Activated naive CD4-positive, alpha-beta T cell treated with anti-CD3 and anti-CD28 coated beads for 36 hours (primary cell): ENCODE measurements at regions not wholly inside any gene's neighbourhood (a gene's known extent, or its start where the extent isn't known, plus 50 kb on each side); places are given as distances from the start of the nearest gene placed in this dataset.

Experiments
- CTCF ChIA-PET: fragments of 350-600 bp; sonication (Branson Sonifier 250); formaldehyde crosslinking; loops from one replicate; lab custom pipeline; 2021; ENCODE audit warnings: antibody characterized with exemption; lab: Charles Lee
- DNase-seq: peaks from one replicate; pipeline ENCODE4 v3.0.0-alpha.2; 2020
- H3K27ac Mint-ChIP-seq: one replicate; pipeline ENCODE4 v1.8.0; 2021; ENCODE audit warnings: mild to moderate bottlenecking, mixed read lengths
- H3K27me3 Mint-ChIP-seq: one replicate; pipeline ENCODE4 v1.8.0; 2021; ENCODE audit warnings: low read depth, mixed read lengths
- H3K36me3 Mint-ChIP-seq: one replicate; pipeline ENCODE4 v1.8.0; 2021; ENCODE audit warnings: low read depth, mixed read lengths
- H3K4me1 Mint-ChIP-seq: one replicate; pipeline ENCODE4 v1.8.0; 2021; ENCODE audit warnings: low read depth, mixed read lengths
- H3K4me3 Mint-ChIP-seq: one replicate; pipeline ENCODE4 v1.8.0; 2021; ENCODE audit warnings: mild to moderate bottlenecking, moderate library complexity, mixed read lengths
- H3K9me3 Mint-ChIP-seq: one replicate; pipeline ENCODE4 v1.8.0; 2021; ENCODE audit warnings: mixed read lengths
- intact Hi-C: fragments of 100-400 bp; cut with micrococcal nuclease; formaldehyde crosslinking; loops from one replicate; pipeline ENCODE4 v1.15.1; 2023

GRCh38 chr3:154542837-154543236 is 112.8 kb upstream of the GPR149 start:
- CTCF ChIA-PET = no interaction called here
- intact Hi-C loops = no loop called here
- Mint-ChIP-seq H3K4me1 (no peaks in the 10 kb centered on the region), H3K27me3 (no peaks in the 10 kb centered on the region), H3K27ac (no peak overlapping the region), H3K9me3 (no peaks in the 10 kb centered on the region), H3K36me3 (no peaks in the 10 kb centered on the region), H3K4me3 (no peak overlapping the region)
- no peak for DNase-seq

- H3K9me3 Mint-ChIP-seq = peaks cover under 1% of the 10 kb centered on the region
- no peak overlapping the region for H3K4me3 Mint-ChIP-seq
- no peaks in the 10 kb centered on the region for H3K36me3 Mint-ChIP-seq
- CTCF ChIA-PET = no interaction called here
- intact Hi-C loops = no loop called here
- H3K4me1 Mint-ChIP-seq = no peaks in the 10 kb centered on the region
- no peak for DNase-seq
- peaks cover 2% of the 10 kb centered on the region for H3K27me3 Mint-ChIP-seq
- no peak overlapping the region for H3K27ac Mint-ChIP-seq
Measured at GRCh38 chr3:154540950-154541604, 111.1 kb upstream of the GPR149 start.

- no peak overlapping the region for H3K27ac Mint-ChIP-seq
- H3K9me3 Mint-ChIP-seq = peaks cover 3% of the 10 kb centered on the region
- H3K27me3 Mint-ChIP-seq = peaks cover 2% of the 10 kb centered on the region
- H3K4me1 Mint-ChIP-seq = no peaks in the 10 kb centered on the region
- CTCF ChIA-PET = no interaction called here
- no peaks in the 10 kb centered on the region for H3K36me3 Mint-ChIP-seq
- intact Hi-C loops = no loop called here
- DNase-seq = no peak
- no peak overlapping the region for H3K4me3 Mint-ChIP-seq
Measured at GRCh38 chr3:154538566-154539360, 108.8 kb upstream of the GPR149 start.

- H3K27me3 Mint-ChIP-seq = peaks cover 2% of the 10 kb centered on the region
- H3K27ac Mint-ChIP-seq = no peak overlapping the region
- CTCF ChIA-PET = interaction anchor here (0.7 kb wide), 1 partner anchor 339 kb away, joined by 4 read pairs; no protein-coding TSS in a partner anchor
- H3K36me3 Mint-ChIP-seq = no peaks in the 10 kb centered on the region
- no peaks in the 10 kb centered on the region for H3K4me1 Mint-ChIP-seq
- DNase-seq = no peak
- H3K9me3 Mint-ChIP-seq = peaks cover 3% of the 10 kb centered on the region
- H3K4me3 Mint-ChIP-seq = no peak overlapping the region
- intact Hi-C loops = no loop called here
Measured at GRCh38 chr3:154536751-154537150, 106.8 kb upstream of the GPR149 start.

GRCh38 chr3:154522036-154522602 is 92.1 kb upstream of the GPR149 start:
- no peak for DNase-seq
- H3K9me3 Mint-ChIP-seq = peaks cover 2% of the 10 kb centered on the region
- H3K4me3 Mint-ChIP-seq = no peak overlapping the region
- H3K27ac Mint-ChIP-seq = no peak overlapping the region
- intact Hi-C loops = no loop called here
- no peaks in the 10 kb centered on the region for H3K4me1 Mint-ChIP-seq
- no peaks in the 10 kb centered on the region for H3K27me3 Mint-ChIP-seq
- H3K36me3 Mint-ChIP-seq = no peaks in the 10 kb centered on the region
- CTCF ChIA-PET = no interaction called here

GRCh38 chr3:154517404-154517803 is 87.4 kb upstream of the GPR149 start:
- DNase-seq = no peak
- Mint-ChIP-seq H3K4me1 (no peaks in the 10 kb centered on the region), H3K4me3 (no peak overlapping the region), H3K9me3 (peaks cover 4% of the 10 kb centered on the region), H3K36me3 (no peaks in the 10 kb centered on the region), H3K27ac (no peak overlapping the region), H3K27me3 (no peaks in the 10 kb centered on the region)
- intact Hi-C loops = no loop called here
- CTCF ChIA-PET = no interaction called here

GRCh38 chr3:154515921-154516320 is 85.9 kb upstream of the GPR149 start:
- Mint-ChIP-seq H3K4me1 (no peaks in the 10 kb centered on the region), H3K27ac (no peak overlapping the region), H3K36me3 (no peaks in the 10 kb centered on the region), H3K9me3 (peaks cover 4% of the 10 kb centered on the region), H3K27me3 (no peaks in the 10 kb centered on the region), H3K4me3 (no peak overlapping the region)
- intact Hi-C loops = no loop called here
- CTCF ChIA-PET = no interaction called here
- DNase-seq = no peak

- H3K36me3 Mint-ChIP-seq = no peaks in the 10 kb centered on the region
- CTCF ChIA-PET = no interaction called here
Measured at GRCh38 chr3:154510780-154511179, 80.8 kb upstream of the GPR149 start.

GRCh38 chr3:154507727-154508126 is 77.7 kb upstream of the GPR149 start:
- Mint-ChIP-seq H3K4me3 (no peak overlapping the region), H3K4me1 (no peaks in the 10 kb centered on the region), H3K36me3 (no peaks in the 10 kb centered on the region), H3K27me3 (no peaks in the 10 kb centered on the region), H3K9me3 (peaks cover 2% of the 10 kb centered on the region), H3K27ac (no peak overlapping the region)
- no peak for DNase-seq
- CTCF ChIA-PET = no interaction called here
- intact Hi-C loops = no loop called here

More at GRCh38 chr3:154510780-154511179, 80.8 kb upstream of the GPR149 start:
- Mint-ChIP-seq H3K9me3 (peaks cover 2% of the 10 kb centered on the region), H3K27me3 (no peaks in the 10 kb centered on the region), H3K4me1 (no peaks in the 10 kb centered on the region), H3K27ac (no peak overlapping the region), H3K4me3 (no peak overlapping the region)
- no peak for DNase-seq
- intact Hi-C loops = no loop called here

- Mint-ChIP-seq H3K9me3 (peaks cover 3% of the 10 kb centered on the region), H3K27me3 (no peaks in the 10 kb centered on the region), H3K27ac (no peak overlapping the region), H3K4me3 (no peak overlapping the region), H3K36me3 (no peaks in the 10 kb centered on the region), H3K4me1 (no peaks in the 10 kb centered on the region)
- intact Hi-C loops = no loop called here
- CTCF ChIA-PET = interaction anchor here (1.2 kb wide), 1 partner anchor 12 kb away, joined by 3 read pairs; no protein-coding TSS in a partner anchor
- no peak for DNase-seq
Measured at GRCh38 chr3:154496978-154497377, 67.0 kb upstream of the GPR149 start.

- DNase-seq = no peak
- H3K36me3 Mint-ChIP-seq = no peaks in the 10 kb centered on the region
- H3K4me3 Mint-ChIP-seq = no peak overlapping the region
- intact Hi-C loops = no loop called here
- H3K9me3 Mint-ChIP-seq = peaks cover 3% of the 10 kb centered on the region
- no peaks in the 10 kb centered on the region for H3K27me3 Mint-ChIP-seq
- no peak overlapping the region for H3K27ac Mint-ChIP-seq
- CTCF ChIA-PET = interaction anchor here (1.2 kb wide), 1 partner anchor 12 kb away, joined by 3 read pairs; no protein-coding TSS in a partner anchor
- H3K4me1 Mint-ChIP-seq = no peaks in the 10 kb centered on the region
Measured at GRCh38 chr3:154496540-154496939, 66.5 kb upstream of the GPR149 start.

GRCh38 chr3:154486949-154487348 is 57.0 kb upstream of the GPR149 start:
- Mint-ChIP-seq H3K27ac (no peak overlapping the region), H3K36me3 (no peaks in the 10 kb centered on the region), H3K4me3 (no peak overlapping the region), H3K4me1 (no peaks in the 10 kb centered on the region), H3K27me3 (no peaks in the 10 kb centered on the region), H3K9me3 (no peaks in the 10 kb centered on the region)
- DNase-seq = no peak
- CTCF ChIA-PET = no interaction called here
- intact Hi-C loops = no loop called here
